ENCODE measurements at regions not wholly inside any gene's neighbourhood (a gene's known extent, or its start where the extent isn't known, plus 50 kb on each side); places are given as distances from the start of the nearest gene placed in this dataset.

DNA sequence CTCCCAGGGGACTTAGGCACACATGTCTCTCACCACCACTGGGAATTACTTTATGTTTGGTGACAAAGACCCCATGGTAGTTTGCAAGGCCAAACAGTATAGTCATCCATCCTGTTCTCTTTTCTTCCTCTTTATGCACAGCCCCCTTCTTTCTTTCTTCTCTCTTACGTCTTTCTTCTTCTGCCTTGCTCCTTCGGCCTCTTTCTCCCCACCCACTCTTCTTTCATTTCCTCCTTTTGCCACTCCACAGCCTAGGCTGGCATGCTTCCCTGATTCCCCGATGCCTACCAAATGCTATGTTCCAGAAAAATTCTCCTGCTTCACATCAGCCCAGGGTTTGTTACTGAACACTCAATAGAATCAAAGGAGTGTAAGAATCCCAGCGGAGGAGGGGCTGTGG lies 62.4 kb upstream of the MKLN1 start:
- TF ChIP-seq CTCF (conservative IDR thresholded peaks at IDR 0.05 in 1 of 2, IDR thresholded peaks at IDR 0.05 in 1 of 2; ENCODE audit: low read depth in 1 of 2, low read length in 2 of 2): no peak
- TF ChIP-seq EZH2 (IDR thresholded peaks at IDR 0.05; ENCODE audit: low read length, missing control alignments): no peak
